ENCODE measurements at regions not wholly inside any gene's neighbourhood (a gene's known extent, or its start where the extent isn't known, plus 50 kb on each side); places are given as distances from the start of the nearest gene placed in this dataset.

GRCh38 chr18:51941999-51942398 is 398.0 kb upstream of the DCC start:
- no peak for DNase-seq

DNA sequence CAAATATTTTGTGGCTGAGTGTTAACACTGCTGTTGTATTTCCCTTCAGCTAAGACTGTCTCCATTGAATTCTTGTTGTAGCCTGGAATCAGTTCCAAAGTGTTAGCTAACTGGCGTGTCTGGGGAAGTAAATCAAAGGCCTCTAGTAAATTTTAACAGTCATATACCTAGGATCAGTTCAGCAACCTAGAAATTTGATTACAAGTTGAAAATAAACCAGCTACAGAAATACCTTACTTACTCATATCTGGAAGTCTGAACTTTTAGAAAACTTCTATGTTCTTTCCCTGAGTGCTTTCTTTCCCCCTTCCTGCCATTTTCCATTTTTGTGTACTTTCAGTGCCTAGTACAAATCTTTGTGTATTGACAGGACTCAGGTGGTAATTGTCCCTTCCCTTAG is 396.7 kb upstream of the DCC start:
- no peak for DNase-seq

DNA sequence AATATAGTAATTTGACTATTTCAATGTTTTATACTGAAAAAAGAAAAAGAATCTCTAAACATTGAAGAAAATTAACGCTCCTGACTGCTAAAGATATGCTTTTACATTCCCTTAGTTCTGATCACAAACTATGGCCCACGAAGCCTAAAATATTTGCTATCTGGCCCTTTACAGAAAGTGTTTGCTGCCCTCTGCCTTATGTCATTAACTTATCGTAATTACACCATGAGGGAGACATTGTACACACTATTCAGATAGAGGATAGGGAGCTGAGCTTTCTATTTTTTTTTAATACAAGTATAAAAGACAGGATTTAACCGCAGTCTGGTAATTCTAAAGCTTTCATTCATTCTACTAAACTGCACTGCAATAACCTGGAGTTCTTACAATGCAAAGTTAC is 393.1 kb upstream of the DCC start:
- DNase-seq: no peak

- no peak for DNase-seq
These were observed 387.2 kb upstream of the DCC start for GRCh38 chr18:51952844-51953243.

- no peak for DNase-seq
These were observed 386.5 kb upstream of the DCC start for GRCh38 chr18:51953521-51953920.

DNA sequence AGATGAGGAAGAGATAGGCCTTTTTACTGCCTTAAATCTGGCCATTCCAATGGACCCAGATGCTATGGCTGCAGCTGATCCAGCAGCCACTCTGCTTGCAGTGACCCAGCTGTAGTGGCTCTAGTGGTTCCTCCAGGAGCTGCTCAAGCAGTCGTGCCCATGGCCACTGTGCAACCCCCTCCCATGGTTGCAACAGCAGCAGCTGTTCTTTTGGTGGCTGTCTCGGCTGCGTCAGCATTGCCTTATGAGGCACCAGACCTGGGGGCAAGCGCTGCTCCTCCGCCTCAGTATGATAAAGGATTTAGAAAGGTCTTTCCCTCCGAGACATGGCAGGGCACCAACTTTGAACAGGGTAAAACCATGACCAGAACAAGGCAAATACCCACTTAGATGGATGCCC is 384.9 kb upstream of the DCC start:
- no peak for DNase-seq

DNA sequence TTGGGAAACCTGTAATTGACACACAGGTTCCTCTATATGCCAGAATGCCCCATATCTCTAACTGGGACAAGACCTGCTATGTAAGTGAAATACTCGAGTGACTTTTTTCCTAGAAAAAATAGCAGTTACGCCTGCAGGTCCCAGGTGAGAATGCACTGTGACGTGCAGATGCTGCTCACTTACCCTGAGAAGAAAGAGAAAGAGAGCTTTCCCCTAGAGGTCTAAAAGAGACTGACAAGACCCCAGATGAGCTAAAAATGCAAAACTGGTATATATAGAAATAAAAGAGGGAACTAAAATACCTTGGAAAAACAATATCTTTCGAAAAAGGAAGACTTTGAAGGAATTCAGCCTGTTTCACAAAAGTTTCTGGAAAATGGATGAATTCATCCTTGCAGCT is 383.0 kb upstream of the DCC start:
- no peak for DNase-seq

DNA sequence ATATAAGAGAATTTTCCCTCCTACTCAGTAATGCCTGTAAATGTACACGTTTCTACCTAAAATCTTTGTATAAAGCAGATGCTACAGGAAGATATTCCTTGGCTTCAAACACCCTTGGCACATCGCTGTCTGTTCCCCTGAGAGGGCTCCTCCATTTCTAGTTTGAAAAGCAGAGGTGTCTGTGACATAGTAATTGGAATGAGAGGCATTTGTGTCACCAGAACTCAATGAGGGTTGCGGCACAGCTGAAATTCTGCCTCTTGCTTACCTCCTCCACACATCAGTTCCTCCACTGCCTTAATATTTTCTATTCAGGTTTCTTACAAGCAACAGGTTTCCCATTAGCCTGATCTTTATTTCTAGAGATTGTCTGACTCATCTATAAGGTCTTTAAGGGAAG is 359.9 kb upstream of the DCC start:
- DNase-seq: no peak

DNA sequence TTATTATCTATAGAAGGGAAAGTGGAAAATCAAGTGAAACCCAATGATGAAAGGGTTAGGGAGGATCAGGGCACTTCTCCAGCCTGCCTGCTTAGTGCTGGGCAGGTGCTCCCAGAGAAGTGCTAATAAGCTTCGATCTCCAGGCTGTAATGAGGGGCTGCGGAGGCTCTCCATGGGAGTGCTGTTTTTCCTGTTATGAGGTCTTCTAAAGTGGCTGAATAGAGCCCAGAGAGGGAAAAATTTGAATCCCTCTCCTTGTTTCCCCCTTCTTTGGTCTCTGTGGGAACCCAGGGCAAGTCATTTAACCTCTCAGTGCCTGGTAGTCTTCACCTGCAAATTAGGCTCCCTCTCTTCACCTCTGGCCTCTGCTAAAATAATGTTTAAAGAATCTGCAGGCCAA is 351.7 kb upstream of the DCC start:
- no peak for DNase-seq

DNA sequence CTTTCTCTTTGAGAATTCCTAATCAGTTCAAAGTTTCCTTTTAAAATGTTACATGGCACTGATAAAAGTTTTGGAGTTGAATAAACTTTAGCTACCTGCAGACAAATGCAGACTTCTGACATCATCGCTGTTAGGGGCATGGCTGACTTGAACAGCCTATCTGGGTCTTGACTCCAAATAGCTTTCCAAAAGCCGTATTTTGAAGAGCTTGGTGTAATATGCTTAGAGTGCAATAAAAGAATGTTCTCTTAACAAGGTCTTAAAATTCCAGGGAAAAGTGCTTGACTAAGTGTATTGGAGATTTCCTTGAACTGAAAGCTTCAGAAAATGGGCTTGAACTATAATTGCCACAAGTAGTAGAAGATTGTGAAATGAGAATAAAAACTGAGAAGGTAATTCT is 342.9 kb upstream of the DCC start:
- no peak for DNase-seq

GRCh38 chr18:51998066-51998465 is 341.9 kb upstream of the DCC start:
- DNase-seq: no peak

DNA sequence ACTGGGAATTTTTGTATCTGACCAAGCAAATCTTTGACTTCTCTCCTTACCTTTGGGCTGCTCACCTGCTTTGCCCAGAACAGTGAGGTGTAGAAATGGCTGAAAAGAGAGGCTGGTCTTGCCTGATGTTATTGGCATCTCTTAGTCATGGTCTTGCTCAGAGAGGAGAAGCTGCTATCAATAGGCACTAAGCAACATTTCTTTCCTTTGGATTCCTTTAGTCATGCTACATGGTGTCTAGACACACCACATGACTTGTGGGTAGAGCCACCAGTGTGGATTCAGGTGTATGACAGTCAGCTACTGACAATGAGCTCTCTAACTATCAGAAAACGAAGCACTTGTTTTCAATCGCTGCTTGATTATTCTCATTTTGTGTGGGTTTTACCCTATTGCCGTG is 341.3 kb upstream of the DCC start:
- DNase-seq: no peak

- no peak for DNase-seq
These were observed 340.6 kb upstream of the DCC start for GRCh38 chr18:51999351-51999750.

DNA sequence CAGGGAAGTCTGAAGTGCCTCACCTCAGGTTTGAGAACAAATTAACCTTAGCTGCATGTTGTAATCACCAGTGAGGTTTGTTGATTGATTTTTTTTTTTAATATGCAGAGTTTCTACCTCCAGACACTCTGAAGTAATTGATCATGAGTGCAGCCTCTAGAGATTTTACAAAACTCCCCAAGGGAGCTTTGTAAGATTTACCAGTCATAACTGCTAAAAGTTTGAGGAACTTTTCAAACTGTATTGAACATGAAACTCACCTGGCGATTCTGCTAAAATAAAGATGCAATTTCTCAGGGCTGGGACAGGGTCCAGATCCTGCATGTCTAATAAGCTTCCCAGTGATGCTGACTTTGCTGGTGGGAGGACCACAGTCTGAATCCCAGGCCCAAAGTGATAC is 339.6 kb upstream of the DCC start:
- no peak for DNase-seq

DNA sequence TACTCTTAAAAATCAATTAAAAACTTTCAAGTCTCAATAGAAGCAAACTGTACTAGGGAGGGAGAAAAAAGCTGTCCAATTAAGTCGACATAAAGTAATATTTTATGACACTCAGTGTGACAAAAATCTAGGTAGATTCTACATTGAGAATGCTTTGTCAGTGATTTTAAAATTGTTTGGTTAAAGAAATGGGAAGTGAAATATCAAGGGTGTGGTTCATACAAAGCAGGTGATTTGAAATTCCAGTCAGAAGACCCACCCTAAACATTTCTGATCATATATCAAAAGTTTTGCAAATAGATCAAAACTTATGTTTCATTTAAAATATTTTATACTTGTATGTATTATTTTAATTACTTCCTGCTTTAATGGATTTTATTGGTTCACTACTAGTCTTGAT is 338.9 kb upstream of the DCC start:
- no peak for DNase-seq

DNA sequence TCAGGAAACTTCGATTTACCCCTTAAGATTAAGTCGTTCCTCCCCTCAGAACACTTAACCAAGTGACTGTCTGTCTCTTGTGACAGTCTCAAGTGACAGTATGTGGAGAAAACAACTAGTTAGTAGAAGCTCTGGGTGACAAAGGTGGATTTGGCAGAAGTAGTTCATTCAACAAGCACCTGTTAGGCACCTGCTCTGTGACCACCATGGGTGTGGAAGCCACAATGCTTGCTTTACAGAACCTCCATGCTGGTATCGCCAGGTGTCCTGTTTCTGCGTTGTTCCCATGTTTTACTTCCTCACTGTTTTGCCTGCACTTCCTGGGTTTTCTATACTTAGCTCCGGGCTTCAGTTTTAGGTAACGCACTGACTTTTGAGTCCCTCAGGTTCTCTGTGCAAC is 337.4 kb upstream of the DCC start:
- DNase-seq: no peak

DNA sequence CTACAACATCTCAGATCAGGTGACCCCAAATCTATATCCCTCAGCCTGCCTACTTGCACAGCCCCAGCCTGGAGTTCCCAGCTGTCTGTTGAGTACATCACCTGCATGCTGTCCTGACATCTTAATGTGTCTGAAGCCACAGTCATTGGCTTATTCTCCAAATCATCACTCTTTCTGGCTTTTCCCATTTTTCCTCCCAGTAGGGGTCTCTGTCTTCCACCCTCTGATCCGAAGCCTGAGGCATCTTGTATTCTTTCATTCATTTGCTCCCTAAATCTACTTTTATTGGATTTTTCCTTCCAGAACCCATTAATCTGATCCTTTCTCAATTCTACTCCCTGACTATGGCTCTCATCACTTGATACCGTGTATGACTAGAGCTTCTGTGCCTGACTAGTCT is 332.9 kb upstream of the DCC start:
- DNase-seq: no peak

DNA sequence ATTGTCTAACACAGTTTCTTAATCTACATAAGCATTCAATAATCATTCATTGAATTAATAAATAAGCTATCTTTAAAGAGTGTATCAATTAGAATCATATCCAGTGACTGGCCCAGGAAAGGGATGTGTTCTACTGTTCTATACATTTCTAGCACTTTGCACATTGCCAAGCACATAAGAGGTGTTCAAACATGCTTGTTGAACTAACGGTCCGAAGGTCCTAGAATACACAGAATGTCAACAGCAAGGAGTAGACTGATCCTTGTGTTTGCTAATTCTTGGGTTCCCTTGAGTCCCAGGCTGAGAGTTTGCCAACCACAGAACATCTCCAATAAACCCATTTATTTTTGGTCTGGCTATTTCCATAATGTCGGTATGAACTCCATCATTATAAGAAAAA is 331.7 kb upstream of the DCC start:
- no peak for DNase-seq

DNA sequence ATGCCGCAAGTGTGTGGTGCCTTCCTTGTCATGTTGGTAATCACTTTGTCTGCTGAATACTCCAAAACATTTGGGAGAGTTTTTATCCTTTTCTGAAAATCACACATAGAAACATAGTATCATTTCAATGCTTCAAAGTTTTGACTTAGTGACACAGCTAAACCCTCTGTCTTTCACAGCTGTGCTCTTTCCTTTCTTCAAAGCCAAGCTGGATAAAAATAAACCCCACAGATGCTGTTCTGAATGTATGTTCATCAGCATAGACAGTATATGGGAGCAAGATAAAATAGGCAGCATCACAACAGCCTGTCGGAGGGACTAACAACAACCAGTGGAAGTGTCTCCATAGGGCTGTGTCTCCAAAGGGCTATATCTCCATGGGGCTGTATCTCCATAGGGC is 331.3 kb upstream of the DCC start:
- no peak for DNase-seq

- DNase-seq: no peak
These were observed 330.0 kb upstream of the DCC start for GRCh38 chr18:52009958-52010357.

DNA sequence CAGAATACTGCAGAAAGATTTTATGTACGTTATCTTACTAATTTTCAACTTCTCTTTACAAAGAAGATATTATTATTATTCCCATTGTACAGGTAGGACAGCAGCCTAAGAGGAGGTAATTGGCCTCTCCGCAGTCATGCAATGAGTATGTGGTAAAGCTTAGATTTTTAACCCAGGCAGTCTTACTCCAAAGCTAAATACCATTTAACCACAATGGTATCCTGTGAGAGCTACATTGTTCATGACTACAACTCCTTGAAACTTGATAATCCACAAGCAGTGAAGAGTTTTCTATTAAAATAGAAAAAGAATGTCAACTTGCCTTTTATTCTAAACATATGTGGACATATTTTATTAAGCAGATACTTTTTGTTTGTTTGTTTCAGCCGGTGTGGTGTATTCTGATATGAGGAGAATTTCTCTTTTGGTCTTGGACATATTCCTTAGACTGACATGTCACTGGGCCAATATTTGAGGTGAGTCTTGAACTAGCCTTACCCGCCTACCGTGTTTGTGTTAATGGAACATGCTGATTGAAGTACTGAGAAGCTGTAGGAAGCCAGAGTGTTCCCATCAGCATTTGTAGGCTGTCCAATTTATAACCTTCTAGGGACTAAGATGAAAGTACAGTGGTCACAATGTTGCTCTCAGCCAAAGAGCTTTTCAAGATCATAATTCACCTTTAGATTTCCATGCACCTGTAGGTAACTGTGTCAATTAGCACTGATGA is 293.9 kb upstream of the DCC start:
- DNase-seq: no peak

DNA sequence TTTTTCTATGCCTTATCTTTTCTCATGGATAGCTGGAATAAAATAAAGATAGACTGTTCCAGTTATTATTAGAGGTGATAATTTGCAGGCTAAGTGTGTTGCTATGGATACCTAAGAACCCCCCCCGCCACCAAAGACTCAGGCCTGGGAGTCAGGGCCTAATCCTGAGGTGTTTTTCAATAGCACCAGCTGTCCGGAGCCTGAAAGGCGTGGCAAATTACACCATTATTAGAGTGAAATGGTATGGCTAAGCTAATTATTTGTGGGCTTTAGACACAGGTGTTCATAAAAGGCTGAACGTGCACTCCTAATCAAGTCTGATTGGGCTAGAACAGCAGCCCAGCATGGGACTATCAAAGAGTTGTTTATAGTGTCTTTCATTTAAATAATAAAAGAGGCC is 293.2 kb upstream of the DCC start:
- no peak for DNase-seq

GRCh38 chr18:52054324-52054723 is 285.7 kb upstream of the DCC start:
- no peak for DNase-seq

DNA sequence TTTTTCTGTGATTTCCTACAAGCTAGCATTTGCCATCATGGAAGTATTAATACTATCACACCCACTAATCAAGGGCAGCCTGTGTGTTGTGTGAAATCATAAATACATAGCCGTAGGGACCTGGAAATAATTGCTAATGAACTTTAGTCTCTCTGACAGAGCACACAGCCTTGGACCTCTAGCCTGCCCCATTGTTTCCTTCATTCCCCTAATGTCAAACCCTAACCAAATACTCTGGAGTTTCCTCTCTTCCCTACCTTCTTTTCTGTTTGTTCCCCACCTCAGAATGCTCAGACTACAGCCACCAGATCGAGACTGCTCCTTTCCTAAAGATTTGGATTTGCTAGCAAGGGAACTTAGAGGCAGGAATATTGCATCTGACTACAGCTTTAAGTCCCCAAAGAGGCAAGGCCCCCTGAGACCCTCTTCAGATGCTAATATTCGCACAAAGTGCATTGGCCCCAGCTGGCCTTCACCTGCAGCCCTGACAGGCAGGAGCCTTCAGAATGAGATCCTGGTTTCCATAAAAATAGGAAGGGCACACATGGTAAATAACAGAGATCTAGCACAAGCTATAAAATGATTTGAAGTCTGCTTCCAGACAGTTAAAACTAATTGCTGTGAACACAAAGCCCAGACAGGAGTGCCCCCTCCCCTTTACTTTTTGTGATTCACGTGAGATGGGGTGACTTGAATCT is 279.2 kb upstream of the DCC start:
- DNase-seq: no peak

All from muscle of arm (tissue), 1 donor.